HFFc6 (cell line): ENCODE measurements at regions not wholly inside any gene's neighbourhood (a gene's known extent, or its start where the extent isn't known, plus 50 kb on each side); places are given as distances from the start of the nearest gene placed in this dataset.

Experiments
- DNase-seq: peaks from one replicate; pipeline ENCODE4 v3.0.0-alpha.2; 2018
- H3K27ac Mint-ChIP-seq: 2 replicates; pipeline ENCODE4 v1.8.0; 2020; ENCODE audit warnings: mild to moderate bottlenecking, mixed read lengths
- H3K27me3 Mint-ChIP-seq: 2 replicates; pipeline ENCODE4 v1.8.0; 2021; ENCODE audit warnings: mild to moderate bottlenecking, moderate library complexity, mixed read lengths; ENCODE audit not compliant: insufficient read depth
- H3K36me3 Mint-ChIP-seq: 2 replicates; pipeline ENCODE4 v1.8.0; 2021; ENCODE audit warnings: low read depth, mixed read lengths
- H3K4me1 Mint-ChIP-seq: 2 replicates; pipeline ENCODE4 v1.8.0; 2020; ENCODE audit warnings: low read depth, mixed read lengths
- H3K4me3 Mint-ChIP-seq: 2 replicates; pipeline ENCODE4 v1.8.0; 2020; ENCODE audit warnings: mild to moderate bottlenecking, moderate library complexity, mixed read lengths
- H3K9me3 Mint-ChIP-seq: 2 replicates; pipeline ENCODE4 v1.8.0; 2020; ENCODE audit warnings: mild to moderate bottlenecking, mixed read lengths
- CTCF ChIP-seq: fragments of 200-600 bp; sonication (generic); IDR thresholded peaks from 2 replicates; pipeline ENCODE4 v1.5.0; 2021; ENCODE audit warnings: antibody characterized with exemption, mild to moderate bottlenecking

GRCh38 chr2:180463608-180464007, 456.5 kb upstream of the CWC22 start:
- H3K27ac Mint-ChIP-seq: no peak overlapping the region
- H3K4me3 Mint-ChIP-seq: no peak overlapping the region
- no peak for DNase-seq
- H3K27me3 Mint-ChIP-seq: peaks cover 3% of the 10 kb centered on the region
- H3K36me3 Mint-ChIP-seq: peaks cover 7% of the 10 kb centered on the region; the same call in 1 of the 2 replicates
- no peaks in the 10 kb centered on the region for H3K4me1 Mint-ChIP-seq
- peaks cover 8% of the 10 kb centered on the region; the same call in 1 of the 2 replicates for H3K9me3 Mint-ChIP-seq
- no peak for TF ChIP-seq CTCF

- no peak for TF ChIP-seq CTCF
- no peaks in the 10 kb centered on the region for H3K4me1 Mint-ChIP-seq
- no peak for DNase-seq
- H3K9me3 Mint-ChIP-seq: no peaks in the 10 kb centered on the region
- peaks cover 3% of the 10 kb centered on the region for H3K27me3 Mint-ChIP-seq
- H3K36me3 Mint-ChIP-seq: no peaks in the 10 kb centered on the region
- no peak overlapping the region for H3K27ac Mint-ChIP-seq
- no peak overlapping the region for H3K4me3 Mint-ChIP-seq
These were observed 454.7 kb upstream of the CWC22 start for GRCh38 chr2:180461761-180462160.

DNA sequence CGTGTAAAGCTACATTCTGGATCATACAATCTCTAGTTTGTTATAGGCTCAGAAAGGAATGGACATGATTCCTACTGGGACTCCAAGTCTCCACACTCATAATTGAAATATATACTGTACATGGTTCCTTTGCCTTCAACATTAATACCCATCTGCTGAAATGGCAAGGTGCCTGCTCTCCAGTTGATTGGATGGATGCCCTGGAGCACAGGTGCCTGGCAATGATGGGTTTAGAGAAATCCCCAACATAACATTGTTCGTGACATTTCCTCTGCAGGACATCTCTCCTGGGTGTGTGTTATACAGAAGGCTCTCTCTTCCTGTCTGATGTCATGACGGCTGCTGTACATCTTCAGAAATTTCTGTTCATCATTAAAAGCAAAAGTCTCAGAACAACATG, 449.7 kb upstream of the CWC22 start:
- H3K27me3 Mint-ChIP-seq: no peaks in the 10 kb centered on the region; the same call in 1 of the 2 replicates
- no peaks in the 10 kb centered on the region for H3K9me3 Mint-ChIP-seq
- no peaks in the 10 kb centered on the region for H3K4me1 Mint-ChIP-seq
- no peak for TF ChIP-seq CTCF
- H3K36me3 Mint-ChIP-seq: no peaks in the 10 kb centered on the region
- no peak overlapping the region for H3K4me3 Mint-ChIP-seq
- H3K27ac Mint-ChIP-seq: no peak overlapping the region
- no peak for DNase-seq

GRCh38 chr2:180450841-180451240, 443.7 kb upstream of the CWC22 start:
- no peaks in the 10 kb centered on the region for H3K36me3 Mint-ChIP-seq
- no peaks in the 10 kb centered on the region for H3K4me1 Mint-ChIP-seq
- H3K4me3 Mint-ChIP-seq: no peak overlapping the region
- TF ChIP-seq CTCF: no peak
- H3K27me3 Mint-ChIP-seq: no peaks in the 10 kb centered on the region
- no peaks in the 10 kb centered on the region for H3K9me3 Mint-ChIP-seq
- no peak for DNase-seq
- no peak overlapping the region for H3K27ac Mint-ChIP-seq

- Mint-ChIP-seq H3K36me3 (no peaks in the 10 kb centered on the region), H3K27me3 (no peaks in the 10 kb centered on the region), H3K27ac (no peak overlapping the region), H3K4me1 (no peaks in the 10 kb centered on the region), H3K9me3 (no peaks in the 10 kb centered on the region), H3K4me3 (no peak overlapping the region)
- DNase-seq: no peak
- TF ChIP-seq CTCF: no peak
These were observed 442.2 kb upstream of the CWC22 start for GRCh38 chr2:180449171-180449915.
